BJ (cell line): ENCODE measurements at regions not wholly inside any gene's neighbourhood (a gene's known extent, or its start where the extent isn't known, plus 50 kb on each side); places are given as distances from the start of the nearest gene placed in this dataset.

Source experiments
- CTCF ChIA-PET: fragments of 350-600 bp; formaldehyde crosslinking; extraction: SDS; loops from one replicate; lab custom pipeline; 2021; ENCODE audit warnings: antibody characterized with exemption, inconsistent platforms; lab: Yijun Ruan, JAX
- POLR2A ChIA-PET: fragments of 300-600 bp; sonication (Branson Sonifier 250); formaldehyde crosslinking; extraction: SDS; loops from one replicate; lab custom pipeline; 2021; ENCODE audit warnings: antibody characterized with exemption; lab: Charles Lee
- DNase-seq: peaks from one replicate; pipeline ENCODE4 v3.0.0-alpha.2; 2011; ENCODE audit warnings: low read depth
- H3K27me3 ChIP-seq: 2 replicates; pipeline ENCODE4 v1.6.0; 2011; ENCODE audit warnings: low read length; ENCODE audit not compliant: control insufficient read depth, insufficient read depth
- H3K36me3 ChIP-seq: 2 replicates; pipeline ENCODE4 v1.5.1; 2011; ENCODE audit warnings: low read length; ENCODE audit not compliant: control insufficient read depth, insufficient read depth
- H3K4me3 ChIP-seq: 2 replicates; pipeline ENCODE4 v1.5.1; 2011; ENCODE audit warnings: low read depth, mild to moderate bottlenecking, control low read depth, low read length
- TF ChIP-seq, protein P1 (sequence below): IDR thresholded peaks from 2 replicates; pipeline ENCODE4 v1.5.1; 2011; ENCODE audit warnings: low read depth, mild to moderate bottlenecking, control low read depth, inconsistent platforms, low read length, moderate library complexity; ENCODE audit not compliant: insufficient read depth

DNA sequence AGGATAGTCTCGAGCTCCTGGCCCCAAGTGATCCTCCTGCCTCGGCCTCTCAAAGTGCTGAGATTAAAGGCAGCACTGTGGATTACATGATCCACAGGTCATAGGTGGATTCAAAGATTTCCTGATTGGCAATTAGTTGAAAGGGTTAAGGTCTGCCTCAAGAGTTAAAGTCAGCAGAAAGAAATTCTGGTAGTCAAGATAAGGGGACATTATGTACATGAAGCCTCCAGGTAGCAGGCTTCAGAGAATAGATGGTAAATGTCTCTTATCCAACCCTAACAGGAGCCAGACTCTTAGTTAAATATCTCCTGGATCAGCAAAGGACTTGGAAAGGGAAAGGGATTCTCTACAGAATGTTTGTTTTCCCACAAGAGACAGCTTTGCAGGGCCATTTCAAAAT lies 93.7 kb downstream of the SKIDA1 start:
- CTCF ChIA-PET = no interaction called here

DNA sequence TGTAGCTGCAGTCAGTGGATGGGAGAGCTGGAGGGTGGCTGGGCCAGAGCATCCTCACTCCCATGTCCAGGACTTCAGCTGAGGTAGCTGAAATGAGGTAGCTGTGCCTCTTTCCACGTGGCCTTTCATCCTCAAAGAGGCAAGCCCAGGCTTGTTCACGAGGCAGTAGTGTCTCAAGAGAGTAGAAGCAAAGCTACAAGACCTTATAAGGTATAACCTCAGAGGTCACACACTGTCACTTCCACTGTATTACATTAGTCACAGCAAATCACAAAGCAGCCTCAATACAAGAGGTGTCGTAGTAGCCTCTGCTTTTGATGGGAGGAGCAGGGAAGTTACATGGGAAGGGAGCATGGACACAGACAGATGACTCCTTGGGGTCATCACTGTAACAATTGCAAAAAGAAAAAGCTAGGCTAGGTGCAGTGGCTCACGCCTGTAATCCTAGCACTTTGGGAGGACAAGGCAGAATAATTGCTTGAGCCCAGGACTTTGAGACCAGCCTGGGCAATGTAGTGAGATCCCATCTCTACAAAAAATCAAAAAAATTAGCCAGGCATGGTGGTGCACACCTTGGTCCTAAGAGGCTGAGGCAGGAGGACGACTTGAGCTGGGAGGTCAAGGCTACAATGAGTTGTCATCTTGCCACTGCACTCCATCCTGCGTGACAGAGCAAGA lies 97.5 kb downstream of the SKIDA1 start:
- ChIA-PET POLR2A (no interaction called here), CTCF (interaction anchor here (0.6 to 1.0 kb wide), 2 partner anchors 16 to 55 kb away, joined by 3 read pairs; no protein-coding TSS in a partner anchor)
- TF ChIP-seq, protein P1, sequence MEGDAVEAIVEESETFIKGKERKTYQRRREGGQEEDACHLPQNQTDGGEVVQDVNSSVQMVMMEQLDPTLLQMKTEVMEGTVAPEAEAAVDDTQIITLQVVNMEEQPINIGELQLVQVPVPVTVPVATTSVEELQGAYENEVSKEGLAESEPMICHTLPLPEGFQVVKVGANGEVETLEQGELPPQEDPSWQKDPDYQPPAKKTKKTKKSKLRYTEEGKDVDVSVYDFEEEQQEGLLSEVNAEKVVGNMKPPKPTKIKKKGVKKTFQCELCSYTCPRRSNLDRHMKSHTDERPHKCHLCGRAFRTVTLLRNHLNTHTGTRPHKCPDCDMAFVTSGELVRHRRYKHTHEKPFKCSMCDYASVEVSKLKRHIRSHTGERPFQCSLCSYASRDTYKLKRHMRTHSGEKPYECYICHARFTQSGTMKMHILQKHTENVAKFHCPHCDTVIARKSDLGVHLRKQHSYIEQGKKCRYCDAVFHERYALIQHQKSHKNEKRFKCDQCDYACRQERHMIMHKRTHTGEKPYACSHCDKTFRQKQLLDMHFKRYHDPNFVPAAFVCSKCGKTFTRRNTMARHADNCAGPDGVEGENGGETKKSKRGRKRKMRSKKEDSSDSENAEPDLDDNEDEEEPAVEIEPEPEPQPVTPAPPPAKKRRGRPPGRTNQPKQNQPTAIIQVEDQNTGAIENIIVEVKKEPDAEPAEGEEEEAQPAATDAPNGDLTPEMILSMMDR = no peak
- Histone ChIP-seq H3K36me3 (no peaks in the 10 kb centered on the region; the same call in 1 of the 2 replicates), H3K27me3 (no peaks in the 10 kb centered on the region), H3K4me3 (no peak overlapping the region)
- DNase-seq = no peak

More for the DNA sequence above, 93.7 kb downstream of the SKIDA1 start:
- POLR2A ChIA-PET = no interaction called here
- Histone ChIP-seq H3K4me3 (no peak overlapping the region), H3K27me3 (no peaks in the 10 kb centered on the region), H3K36me3 (no peaks in the 10 kb centered on the region; the same call in 1 of the 2 replicates)
- no peak for DNase-seq
- TF ChIP-seq, protein P1 = no peak

DNA sequence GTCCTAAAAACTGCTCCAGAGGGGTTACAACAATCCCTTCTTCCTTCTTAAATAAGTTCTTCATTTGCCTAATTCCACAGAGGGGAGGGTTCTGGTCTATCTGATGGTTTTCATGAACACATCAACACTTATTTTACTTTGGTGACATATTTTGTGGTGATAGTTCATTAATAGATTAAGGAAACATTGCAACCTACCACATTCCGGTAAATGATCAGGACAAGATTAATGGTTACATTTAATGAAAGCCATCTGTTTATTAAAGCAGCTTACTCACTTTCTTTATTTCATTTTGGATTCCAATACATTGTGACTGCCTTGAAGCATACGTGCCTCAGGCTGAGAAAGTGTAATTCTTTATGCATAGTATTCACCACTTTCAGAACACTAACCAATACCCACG lies 101.0 kb downstream of the SKIDA1 start:
- no peaks in the 10 kb centered on the region for H3K36me3 ChIP-seq
- ChIA-PET CTCF (interaction anchor here (1.0 to 1.5 kb wide), 2 partner anchors 35 to 154 kb away, joined by 3 read pairs; no protein-coding TSS in a partner anchor), POLR2A (interaction anchor here (0.6 kb wide), 1 partner anchor 347 kb away, joined by 6 read pairs; no protein-coding TSS in a partner anchor)
- H3K4me3 ChIP-seq = no peak overlapping the region
- TF ChIP-seq, protein P1 = no peak
- peak; percentile 53 for DNase-seq
- H3K27me3 ChIP-seq = no peaks in the 10 kb centered on the region

DNA sequence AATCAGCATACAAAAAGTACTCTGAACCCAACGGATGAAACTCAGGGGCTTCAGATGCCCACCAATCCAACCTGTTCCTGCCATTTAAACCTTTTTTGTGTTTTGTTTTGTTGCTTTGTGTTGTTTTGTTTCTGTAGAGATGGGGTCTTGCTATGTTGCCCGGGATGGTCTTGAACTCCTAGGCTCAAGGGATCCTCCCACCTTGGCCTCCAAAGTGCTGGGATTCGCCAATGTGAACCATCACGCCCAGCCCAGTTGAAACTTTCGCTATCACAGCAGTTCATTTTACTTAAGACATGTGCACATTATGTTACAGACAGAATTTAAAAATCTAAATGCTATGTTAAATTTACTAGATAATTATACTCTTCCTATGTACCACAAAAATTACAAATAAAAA lies 101.6 kb downstream of the SKIDA1 start:
- TF ChIP-seq, protein P1 = no peak
- no peaks in the 10 kb centered on the region for H3K27me3 ChIP-seq
- H3K36me3 ChIP-seq = no peaks in the 10 kb centered on the region
- no peak for DNase-seq
- ChIA-PET POLR2A (no interaction called here), CTCF (no interaction called here)
- H3K4me3 ChIP-seq = no peak overlapping the region

DNA sequence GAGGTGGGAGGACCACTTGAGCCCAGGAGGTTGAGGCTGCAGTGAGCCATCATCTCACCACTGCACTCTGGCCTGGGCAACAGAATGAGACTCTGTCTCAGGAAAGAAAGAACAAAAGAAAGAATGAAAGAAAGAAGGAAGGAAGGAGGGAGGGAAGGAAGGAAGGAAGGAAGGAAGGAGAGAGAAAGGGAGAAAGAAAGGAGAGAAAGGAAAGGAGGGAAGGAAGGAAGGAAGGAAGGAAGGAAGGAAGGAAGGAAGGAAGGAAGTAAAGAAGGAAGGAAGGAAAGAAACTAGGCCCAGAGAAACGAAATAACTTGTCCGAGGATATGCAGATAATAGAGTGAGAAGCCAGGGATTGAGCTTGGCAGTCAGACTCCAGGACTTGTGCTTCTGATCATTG lies 102.1 kb downstream of the SKIDA1 start:
- TF ChIP-seq, protein P1 = no peak
- DNase-seq = no peak
- Histone ChIP-seq H3K36me3 (no peaks in the 10 kb centered on the region), H3K27me3 (no peaks in the 10 kb centered on the region), H3K4me3 (no peak overlapping the region)
- ChIA-PET POLR2A (no interaction called here), CTCF (no interaction called here)
